ENCODE measurements at regions not wholly inside any gene's neighbourhood (a gene's known extent, or its start where the extent isn't known, plus 50 kb on each side); places are given as distances from the start of the nearest gene placed in this dataset.

- H3K36me3 ChIP-seq (replicated peaks in 1 of 2; ENCODE audit: control extremely low read depth in 1 of 2, control insufficient read depth in 1 of 2, extremely low read depth in 1 of 2, insufficient read depth in 2 of 2, low read length in 1 of 2), result no peaks in the 10 kb centered on the region
- CTCF ChIA-PET, result no interaction called here
- H3K27me3 ChIP-seq (replicated peaks in 1 of 4; ENCODE audit: control extremely low read depth in 1 of 4, control insufficient read depth in 3 of 4, insufficient read depth in 4 of 4, low read length in 3 of 4), result no peaks in the 10 kb centered on the region
- H3K4me1 ChIP-seq (ENCODE audit: control insufficient read depth in 2 of 2, insufficient read depth in 2 of 2, low read length in 2 of 2), result no peaks in the 10 kb centered on the region
- TF ChIP-seq, protein P1, sequence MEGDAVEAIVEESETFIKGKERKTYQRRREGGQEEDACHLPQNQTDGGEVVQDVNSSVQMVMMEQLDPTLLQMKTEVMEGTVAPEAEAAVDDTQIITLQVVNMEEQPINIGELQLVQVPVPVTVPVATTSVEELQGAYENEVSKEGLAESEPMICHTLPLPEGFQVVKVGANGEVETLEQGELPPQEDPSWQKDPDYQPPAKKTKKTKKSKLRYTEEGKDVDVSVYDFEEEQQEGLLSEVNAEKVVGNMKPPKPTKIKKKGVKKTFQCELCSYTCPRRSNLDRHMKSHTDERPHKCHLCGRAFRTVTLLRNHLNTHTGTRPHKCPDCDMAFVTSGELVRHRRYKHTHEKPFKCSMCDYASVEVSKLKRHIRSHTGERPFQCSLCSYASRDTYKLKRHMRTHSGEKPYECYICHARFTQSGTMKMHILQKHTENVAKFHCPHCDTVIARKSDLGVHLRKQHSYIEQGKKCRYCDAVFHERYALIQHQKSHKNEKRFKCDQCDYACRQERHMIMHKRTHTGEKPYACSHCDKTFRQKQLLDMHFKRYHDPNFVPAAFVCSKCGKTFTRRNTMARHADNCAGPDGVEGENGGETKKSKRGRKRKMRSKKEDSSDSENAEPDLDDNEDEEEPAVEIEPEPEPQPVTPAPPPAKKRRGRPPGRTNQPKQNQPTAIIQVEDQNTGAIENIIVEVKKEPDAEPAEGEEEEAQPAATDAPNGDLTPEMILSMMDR (IDR thresholded peaks at IDR 0.05), result no peak
- no peak for TF ChIP-seq EZH2 (IDR thresholded peaks at IDR 0.05; ENCODE audit: borderline replicate concordance, insufficient read depth, low read depth, low read length, poor library complexity, severe bottlenecking)
- no peak for ATAC-seq (ENCODE audit: low read depth)
- no peak for DNase-seq
- H4K20me1 ChIP-seq (ENCODE audit: control insufficient read depth, insufficient read depth, low read length, poor library complexity, severe bottlenecking), result no peaks in the 10 kb centered on the region
- no peak overlapping the region for H3K4me2 ChIP-seq (replicated peaks; ENCODE audit: low read depth, low read length, poor library complexity, severe bottlenecking)
- no peak overlapping the region for H3K4me3 ChIP-seq (ENCODE audit: control extremely low read depth in 1 of 5, extremely low read depth in 1 of 5, insufficient read depth in 1 of 5, low read depth in 2 of 5, low read length in 4 of 5)
- no peak overlapping the region for H2AFZ ChIP-seq (ENCODE audit: insufficient read depth, low read depth, low read length, poor library complexity, severe bottlenecking)
- H3K79me2 ChIP-seq (ENCODE audit: control insufficient read depth, insufficient read depth, low read length), result no peaks in the 10 kb centered on the region
- POLR2A ChIA-PET, result no interaction called here
- no peak overlapping the region for H3K9ac ChIP-seq (ENCODE audit: low read length)
- no peaks in the 10 kb centered on the region for H3K9me3 Mint-ChIP-seq (ENCODE audit: insufficient read depth)
- no peak overlapping the region for H3K27ac Mint-ChIP-seq
- H3K27ac ChIP-seq (ENCODE audit: low read length in 2 of 2), result no peak overlapping the region
- H3K27me3 Mint-ChIP-seq, result no peaks in the 10 kb centered on the region
- no CpG with 5 or more reads among the region's 4 CpGs for WGBS (ENCODE audit: insufficient coverage)
- intact Hi-C loops (cut with micrococcal nuclease), result no loop called here
- H3K4me1 Mint-ChIP-seq, result no peaks in the 10 kb centered on the region
- H3K4me3 Mint-ChIP-seq, result no peak overlapping the region
- no peaks in the 10 kb centered on the region for H3K9me3 ChIP-seq (ENCODE audit: control extremely low read depth in 1 of 3, control insufficient read depth in 2 of 3, insufficient read depth in 1 of 3, low read length in 2 of 3)
Measured at GRCh38 chrX:121389976-121390714, 342.7 kb downstream of the GLUD2 start.

- Mint-ChIP-seq H3K4me3 (no peak overlapping the region), H3K27me3 (no peaks in the 10 kb centered on the region), H3K4me1 (no peaks in the 10 kb centered on the region), H3K27ac (no peak overlapping the region), H3K9me3 (ENCODE audit: insufficient read depth) (no peaks in the 10 kb centered on the region)
- 20% methylated on average over 1 of the region's 4 CpGs for WGBS (ENCODE audit: insufficient coverage)
- H3K4me2 ChIP-seq (replicated peaks; ENCODE audit: low read depth, low read length, poor library complexity, severe bottlenecking), result no peak overlapping the region
- no peaks in the 10 kb centered on the region for H3K27me3 ChIP-seq (replicated peaks in 1 of 4; ENCODE audit: control extremely low read depth in 1 of 4, control insufficient read depth in 3 of 4, insufficient read depth in 4 of 4, low read length in 3 of 4)
- H2AFZ ChIP-seq (ENCODE audit: insufficient read depth, low read depth, low read length, poor library complexity, severe bottlenecking), result no peak overlapping the region
- DNase-seq (no peak), ATAC-seq (ENCODE audit: low read depth) (no peak)
- ChIA-PET CTCF (no interaction called here), POLR2A (no interaction called here)
- H3K9me3 ChIP-seq (ENCODE audit: control extremely low read depth in 1 of 3, control insufficient read depth in 2 of 3, insufficient read depth in 1 of 3, low read length in 2 of 3), result no peaks in the 10 kb centered on the region
- H3K4me1 ChIP-seq (ENCODE audit: control insufficient read depth in 2 of 2, insufficient read depth in 2 of 2, low read length in 2 of 2), result no peaks in the 10 kb centered on the region
- no peaks in the 10 kb centered on the region for H4K20me1 ChIP-seq (ENCODE audit: control insufficient read depth, insufficient read depth, low read length, poor library complexity, severe bottlenecking)
- TF ChIP-seq, protein P1 (IDR thresholded peaks at IDR 0.05), result no peak
- TF ChIP-seq EZH2 (IDR thresholded peaks at IDR 0.05; ENCODE audit: borderline replicate concordance, insufficient read depth, low read depth, low read length, poor library complexity, severe bottlenecking), result no peak
- H3K27ac ChIP-seq (ENCODE audit: low read length in 2 of 2), result no peak overlapping the region
- no peak overlapping the region for H3K9ac ChIP-seq (ENCODE audit: low read length)
- no peaks in the 10 kb centered on the region for H3K36me3 ChIP-seq (replicated peaks in 1 of 2; ENCODE audit: control extremely low read depth in 1 of 2, control insufficient read depth in 1 of 2, extremely low read depth in 1 of 2, insufficient read depth in 2 of 2, low read length in 1 of 2)
- intact Hi-C loops (cut with micrococcal nuclease), result no loop called here
- no peaks in the 10 kb centered on the region for H3K79me2 ChIP-seq (ENCODE audit: control insufficient read depth, insufficient read depth, low read length)
- no peak overlapping the region for H3K4me3 ChIP-seq (ENCODE audit: control extremely low read depth in 1 of 5, extremely low read depth in 1 of 5, insufficient read depth in 1 of 5, low read depth in 2 of 5, low read length in 4 of 5)
Measured at GRCh38 chrX:121405826-121406225, 358.4 kb downstream of the GLUD2 start.

Data from B cell (primary cell).